ENCODE measurements at regions not wholly inside any gene's neighbourhood (a gene's known extent, or its start where the extent isn't known, plus 50 kb on each side); places are given as distances from the start of the nearest gene placed in this dataset.
A peak's percentile ranks its signal among the peaks of the same experiment; 100 is the strongest.

- Mint-ChIP-seq H3K4me1 (ENCODE audit: low read depth) (peaks cover 27% of the 10 kb centered on the region), H3K4me3 (ENCODE audit: unreplicated experiment) (no peak overlapping the region), H3K9me3 (ENCODE audit: low read depth) (no peaks in the 10 kb centered on the region), H3K27me3 (ENCODE audit: low read depth) (no peaks in the 10 kb centered on the region), H3K36me3 (ENCODE audit: low read depth) (no peaks in the 10 kb centered on the region), H3K27ac (ENCODE audit: unreplicated experiment) (peak overlapping the region; percentile 78)
- DNase-seq (ENCODE audit: low spot score), result no peak
- TF ChIP-seq CTCF (IDR thresholded peaks at IDR 0.05), result no peak
Observed at GRCh38 chr12:63021116-63021515, 86.2 kb upstream of the PPM1H start.

- no peaks in the 10 kb centered on the region for H3K36me3 Mint-ChIP-seq (ENCODE audit: low read depth)
- H3K9me3 Mint-ChIP-seq (ENCODE audit: low read depth), result no peaks in the 10 kb centered on the region
- no peak overlapping the region for H3K4me3 Mint-ChIP-seq (ENCODE audit: unreplicated experiment)
- H3K4me1 Mint-ChIP-seq (ENCODE audit: low read depth), result peaks cover 27% of the 10 kb centered on the region
- DNase-seq (ENCODE audit: low spot score), result no peak
- H3K27me3 Mint-ChIP-seq (ENCODE audit: low read depth), result no peaks in the 10 kb centered on the region
- H3K27ac Mint-ChIP-seq (ENCODE audit: unreplicated experiment), result no peak overlapping the region
- no peak for TF ChIP-seq CTCF (IDR thresholded peaks at IDR 0.05)
Observed at GRCh38 chr12:63020269-63020668, 85.3 kb upstream of the PPM1H start.

GRCh38 chr12:63018273-63018672, 83.3 kb upstream of the PPM1H start:
- H3K4me3 Mint-ChIP-seq (ENCODE audit: unreplicated experiment), result no peak overlapping the region
- no peak for TF ChIP-seq CTCF (IDR thresholded peaks at IDR 0.05)
- no peaks in the 10 kb centered on the region for H3K36me3 Mint-ChIP-seq (ENCODE audit: low read depth)
- H3K9me3 Mint-ChIP-seq (ENCODE audit: low read depth), result no peaks in the 10 kb centered on the region
- H3K27me3 Mint-ChIP-seq (ENCODE audit: low read depth), result no peaks in the 10 kb centered on the region
- H3K27ac Mint-ChIP-seq (ENCODE audit: unreplicated experiment), result no peak overlapping the region
- H3K4me1 Mint-ChIP-seq (ENCODE audit: low read depth), result peaks cover 27% of the 10 kb centered on the region
- DNase-seq (ENCODE audit: low spot score), result no peak

- H3K9me3 Mint-ChIP-seq (ENCODE audit: low read depth), result no peaks in the 10 kb centered on the region
- H3K27ac Mint-ChIP-seq (ENCODE audit: unreplicated experiment), result no peak overlapping the region
Observed at GRCh38 chr12:63013302-63013701, 78.4 kb upstream of the PPM1H start.

GRCh38 chr12:63010698-63011097, 75.7 kb upstream of the PPM1H start:
- H3K36me3 Mint-ChIP-seq (ENCODE audit: low read depth), result no peaks in the 10 kb centered on the region
- H3K9me3 Mint-ChIP-seq (ENCODE audit: low read depth), result no peaks in the 10 kb centered on the region
- no peaks in the 10 kb centered on the region for H3K27me3 Mint-ChIP-seq (ENCODE audit: low read depth)
- no peak for DNase-seq (ENCODE audit: low spot score)
- TF ChIP-seq CTCF (IDR thresholded peaks at IDR 0.05), result no peak
- no peak overlapping the region for H3K4me3 Mint-ChIP-seq (ENCODE audit: unreplicated experiment)
- H3K4me1 Mint-ChIP-seq (ENCODE audit: low read depth), result peaks cover 34% of the 10 kb centered on the region
- no peak overlapping the region for H3K27ac Mint-ChIP-seq (ENCODE audit: unreplicated experiment)

More at GRCh38 chr12:63013302-63013701, 78.4 kb upstream of the PPM1H start:
- H3K4me3 Mint-ChIP-seq (ENCODE audit: unreplicated experiment), result no peak overlapping the region
- peaks cover 33% of the 10 kb centered on the region for H3K4me1 Mint-ChIP-seq (ENCODE audit: low read depth)
- no peak for TF ChIP-seq CTCF (IDR thresholded peaks at IDR 0.05)
- no peaks in the 10 kb centered on the region for H3K27me3 Mint-ChIP-seq (ENCODE audit: low read depth)
- no peak for DNase-seq (ENCODE audit: low spot score)
- no peaks in the 10 kb centered on the region for H3K36me3 Mint-ChIP-seq (ENCODE audit: low read depth)

Data from chondrocyte (in vitro differentiated cells).